ENCODE measurements at regions not wholly inside any gene's neighbourhood (a gene's known extent, or its start where the extent isn't known, plus 50 kb on each side); places are given as distances from the start of the nearest gene placed in this dataset.
"Not testable (repeated sequence)": the region's sequence is repeated elsewhere in the genome, so short reads cannot be mapped to it uniquely, and the experiment has no call there.

GRCh38 chr12:89267404-89267803 is 84.9 kb downstream of the DUSP6 start:
- no peak for DNase-seq (ENCODE audit: low read depth)
- H3K27me3 ChIP-seq (ENCODE audit: control insufficient read depth, insufficient read depth, low read length): no peaks in the 10 kb centered on the region
- H3K4me3 ChIP-seq (ENCODE audit: low read depth, low read length): no peak overlapping the region
- TF ChIP-seq CTCF (IDR thresholded peaks at IDR 0.05; ENCODE audit: insufficient read depth, low read length, poor library complexity, severe bottlenecking): no peak
- no peaks in the 10 kb centered on the region for H3K36me3 ChIP-seq (ENCODE audit: control insufficient read depth, insufficient read depth, low read length)

GRCh38 chr12:89266574-89267188 is 85.6 kb downstream of the DUSP6 start:
- H3K36me3 ChIP-seq (ENCODE audit: control insufficient read depth, insufficient read depth, low read length); H3K4me3 ChIP-seq (ENCODE audit: low read depth, low read length); H3K27me3 ChIP-seq (ENCODE audit: control insufficient read depth, insufficient read depth, low read length); DNase-seq (ENCODE audit: low read depth): not testable (repeated sequence)

GRCh38 chr12:89264837-89265236 is 87.5 kb downstream of the DUSP6 start:
- no peak overlapping the region for H3K4me3 ChIP-seq (ENCODE audit: low read depth, low read length)
- DNase-seq (ENCODE audit: low read depth): no peak
- no peaks in the 10 kb centered on the region for H3K27me3 ChIP-seq (ENCODE audit: control insufficient read depth, insufficient read depth, low read length)
- TF ChIP-seq CTCF (IDR thresholded peaks at IDR 0.05; ENCODE audit: insufficient read depth, low read length, poor library complexity, severe bottlenecking): no peak
- no peaks in the 10 kb centered on the region for H3K36me3 ChIP-seq (ENCODE audit: control insufficient read depth, insufficient read depth, low read length)

- no peak for TF ChIP-seq CTCF (IDR thresholded peaks at IDR 0.05; ENCODE audit: insufficient read depth, low read length, poor library complexity, severe bottlenecking)
- DNase-seq (ENCODE audit: low read depth): no peak
- no peaks in the 10 kb centered on the region for H3K36me3 ChIP-seq (ENCODE audit: control insufficient read depth, insufficient read depth, low read length)
- no peak overlapping the region for H3K4me3 ChIP-seq (ENCODE audit: low read depth, low read length)
- H3K27me3 ChIP-seq (ENCODE audit: control insufficient read depth, insufficient read depth, low read length): no peaks in the 10 kb centered on the region
Observed at GRCh38 chr12:89263900-89264299, 88.4 kb downstream of the DUSP6 start.

- no peaks in the 10 kb centered on the region for H3K27me3 ChIP-seq (ENCODE audit: control insufficient read depth, insufficient read depth, low read length)
- DNase-seq (ENCODE audit: low read depth): no peak
- TF ChIP-seq CTCF (IDR thresholded peaks at IDR 0.05; ENCODE audit: insufficient read depth, low read length, poor library complexity, severe bottlenecking): no peak
- H3K4me3 ChIP-seq (ENCODE audit: low read depth, low read length): no peak overlapping the region
- H3K36me3 ChIP-seq (ENCODE audit: control insufficient read depth, insufficient read depth, low read length): no peaks in the 10 kb centered on the region
Observed at GRCh38 chr12:89262855-89263552, 89.3 kb downstream of the DUSP6 start.

GRCh38 chr12:89261982-89262381 is 90.3 kb downstream of the DUSP6 start:
- H3K36me3 ChIP-seq (ENCODE audit: control insufficient read depth, insufficient read depth, low read length): no peaks in the 10 kb centered on the region

More at GRCh38 chr12:89261982-89262381, 90.3 kb downstream of the DUSP6 start:
- H3K27me3 ChIP-seq (ENCODE audit: control insufficient read depth, insufficient read depth, low read length): no peaks in the 10 kb centered on the region
- no peak overlapping the region for H3K4me3 ChIP-seq (ENCODE audit: low read depth, low read length)
- DNase-seq (ENCODE audit: low read depth): no peak
- TF ChIP-seq CTCF (IDR thresholded peaks at IDR 0.05; ENCODE audit: insufficient read depth, low read length, poor library complexity, severe bottlenecking): no peak

Measured in kidney epithelial cell (primary cell).